ENCODE measurements at regions not wholly inside any gene's neighbourhood (a gene's known extent, or its start where the extent isn't known, plus 50 kb on each side); places are given as distances from the start of the nearest gene placed in this dataset.

GRCh38 chr4:59122626-59123025 lies 2012.4 kb upstream of the IGFBP7 start:
- TF ChIP-seq CTCF (IDR thresholded peaks at IDR 0.05) = no peak
- no peak for TF ChIP-seq POLR2AphosphoS5 (IDR thresholded peaks at IDR 0.05)
